MG63 (cell line): ENCODE measurements at regions not wholly inside any gene's neighbourhood (a gene's known extent, or its start where the extent isn't known, plus 50 kb on each side); places are given as distances from the start of the nearest gene placed in this dataset.

Source experiments
- DNase-seq: peaks from one replicate; pipeline ENCODE4 v3.0.0-alpha.2; 2020
- H3K27me3 ChIP-seq: fragments of 250-450 bp; sonication (Bioruptor Pico); 2 replicates; pipeline ENCODE4 v1.5.1; 2020; ENCODE audit warnings: mild to moderate bottlenecking, moderate library complexity
- H3K36me3 ChIP-seq: fragments of 250-450 bp; sonication (Bioruptor Pico); 2 replicates; pipeline ENCODE4 v1.5.1; 2020; ENCODE audit warnings: mild to moderate bottlenecking, moderate library complexity
- H3K4me3 ChIP-seq: fragments of 250-450 bp; sonication (Bioruptor Pico); 2 replicates; pipeline ENCODE4 v1.5.1; 2020; ENCODE audit warnings: mild to moderate bottlenecking, moderate library complexity
- H3K9me3 ChIP-seq: fragments of 250-450 bp; sonication (Bioruptor Pico); 2 replicates; pipeline ENCODE4 v1.5.1; 2020; ENCODE audit warnings: mild to moderate bottlenecking, moderate library complexity

DNA sequence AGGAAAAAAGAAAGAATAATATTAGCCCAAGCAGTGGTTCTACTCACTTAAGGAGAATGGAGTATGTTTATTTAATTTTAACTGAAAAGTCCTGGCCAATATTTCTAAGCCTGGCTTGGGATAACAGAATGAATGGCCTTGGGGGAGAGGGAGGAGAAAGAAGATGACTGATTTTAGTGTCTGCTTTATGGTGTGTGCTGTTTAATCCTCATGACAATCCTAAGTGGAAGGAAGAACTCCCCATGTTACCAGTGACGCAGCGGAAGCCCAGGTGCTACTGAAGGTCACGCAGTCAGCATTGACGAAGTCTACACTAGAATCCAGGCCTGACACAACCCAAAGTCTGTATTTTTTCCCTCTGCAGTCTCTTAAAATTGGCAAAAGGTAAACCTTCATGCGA, 50.5 kb downstream of the PALM2AKAP2 start:
- H3K4me3 ChIP-seq: no peak overlapping the region
- H3K9me3 ChIP-seq: no peaks in the 10 kb centered on the region
- no peak for DNase-seq
- no peaks in the 10 kb centered on the region for H3K27me3 ChIP-seq
- no peaks in the 10 kb centered on the region for H3K36me3 ChIP-seq

DNA sequence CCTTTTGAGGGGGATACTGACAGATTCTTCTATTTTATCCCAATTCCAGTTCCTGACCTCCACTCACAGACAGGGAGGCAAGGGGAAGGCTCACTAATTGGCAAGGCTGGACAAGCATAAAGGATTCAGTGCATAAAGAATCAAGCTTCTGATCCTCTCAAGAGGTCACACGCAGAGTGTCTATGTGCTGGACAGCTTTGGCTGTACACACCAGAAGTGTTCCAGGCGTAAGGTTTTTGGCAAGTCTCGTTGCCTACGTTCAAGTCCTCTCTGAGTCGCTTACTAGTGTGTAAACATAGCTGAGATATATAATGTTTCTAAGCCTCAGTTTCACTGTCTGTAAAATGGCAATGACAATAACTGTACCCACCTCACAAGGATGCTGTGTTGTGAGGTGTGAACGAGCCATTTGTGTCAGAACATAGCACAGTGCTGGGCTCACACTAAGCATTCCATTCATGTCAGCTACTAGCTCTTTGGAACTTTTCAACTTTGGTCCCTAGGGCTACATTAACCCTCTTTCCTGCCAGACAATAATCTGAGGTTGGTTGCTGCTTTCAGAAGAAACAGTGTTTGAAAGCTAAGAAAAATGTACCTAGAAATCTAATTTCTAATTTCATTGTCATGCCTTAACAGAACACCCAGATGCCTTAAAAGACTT, 52.1 kb downstream of the PALM2AKAP2 start:
- Histone ChIP-seq H3K4me3 (no peak overlapping the region), H3K27me3 (no peaks in the 10 kb centered on the region), H3K9me3 (no peaks in the 10 kb centered on the region), H3K36me3 (no peaks in the 10 kb centered on the region)
- no peak for DNase-seq

DNA sequence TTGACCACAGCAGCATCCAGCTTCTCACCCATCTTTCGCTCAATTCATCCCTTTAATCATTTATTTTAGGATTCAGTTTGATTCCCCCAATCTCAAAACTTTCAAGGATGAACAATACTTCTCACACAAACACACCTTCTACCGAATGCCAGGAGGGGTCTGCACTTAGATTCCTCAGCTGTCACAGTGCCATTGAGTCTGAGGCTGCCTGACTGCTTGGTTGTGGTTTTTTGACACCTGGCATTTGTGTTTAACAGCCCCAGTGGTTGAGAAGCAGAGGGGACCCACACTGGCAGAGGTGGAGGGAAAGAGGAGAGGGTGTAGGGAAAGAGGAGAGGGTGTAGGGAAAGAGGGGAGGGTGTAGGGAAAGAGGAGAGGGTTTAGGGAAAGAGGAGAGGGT, 54.9 kb downstream of the PALM2AKAP2 start:
- no peaks in the 10 kb centered on the region for H3K36me3 ChIP-seq
- no peaks in the 10 kb centered on the region for H3K27me3 ChIP-seq
- no peaks in the 10 kb centered on the region for H3K9me3 ChIP-seq
- DNase-seq: no peak
- no peak overlapping the region for H3K4me3 ChIP-seq

DNA sequence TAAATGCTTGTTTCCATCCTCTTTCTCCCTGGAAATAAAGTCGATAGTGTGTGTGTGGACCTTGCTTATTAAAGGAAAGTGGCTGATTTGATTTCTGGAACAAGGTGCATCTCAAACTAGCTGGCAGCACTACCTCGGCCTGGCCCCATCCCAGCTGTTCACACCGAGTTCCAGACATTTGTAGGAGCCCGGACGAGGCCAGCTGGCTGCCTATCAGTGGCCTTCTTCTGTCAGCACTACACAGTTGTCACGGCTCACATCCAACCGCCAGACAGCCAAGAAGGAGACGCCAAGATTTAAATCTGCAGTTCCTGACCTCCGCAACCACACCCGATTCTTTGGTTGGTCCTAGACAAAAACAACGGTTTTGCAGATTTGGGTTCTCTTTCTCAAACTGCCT, 63.6 kb downstream of the PALM2AKAP2 start:
- DNase-seq: peak; percentile 9
- no peaks in the 10 kb centered on the region for H3K36me3 ChIP-seq
- H3K4me3 ChIP-seq: no peak overlapping the region
- no peaks in the 10 kb centered on the region for H3K9me3 ChIP-seq
- no peaks in the 10 kb centered on the region for H3K27me3 ChIP-seq

DNA sequence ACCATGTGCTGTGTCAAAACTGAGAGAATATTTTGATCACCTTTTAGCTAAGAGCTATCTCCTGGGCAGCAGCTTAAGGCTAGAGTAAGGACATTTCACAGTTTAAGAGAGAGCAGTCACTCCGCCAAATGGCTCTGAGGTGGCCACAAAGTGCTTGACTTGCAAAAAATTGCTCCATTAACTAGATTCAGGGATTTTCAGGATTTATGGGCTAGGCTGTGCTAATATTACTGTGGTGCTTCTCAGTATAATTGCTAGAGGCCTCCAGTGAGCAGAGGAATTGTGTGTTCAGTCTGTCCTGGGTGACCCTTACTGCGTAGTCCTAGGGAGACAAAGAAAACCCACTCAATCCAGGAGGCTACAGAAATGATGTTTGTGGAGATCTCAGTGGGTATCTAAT, 65.2 kb downstream of the PALM2AKAP2 start:
- H3K36me3 ChIP-seq: no peaks in the 10 kb centered on the region
- DNase-seq: no peak
- no peaks in the 10 kb centered on the region for H3K9me3 ChIP-seq
- no peaks in the 10 kb centered on the region for H3K27me3 ChIP-seq
- no peak overlapping the region for H3K4me3 ChIP-seq

DNA sequence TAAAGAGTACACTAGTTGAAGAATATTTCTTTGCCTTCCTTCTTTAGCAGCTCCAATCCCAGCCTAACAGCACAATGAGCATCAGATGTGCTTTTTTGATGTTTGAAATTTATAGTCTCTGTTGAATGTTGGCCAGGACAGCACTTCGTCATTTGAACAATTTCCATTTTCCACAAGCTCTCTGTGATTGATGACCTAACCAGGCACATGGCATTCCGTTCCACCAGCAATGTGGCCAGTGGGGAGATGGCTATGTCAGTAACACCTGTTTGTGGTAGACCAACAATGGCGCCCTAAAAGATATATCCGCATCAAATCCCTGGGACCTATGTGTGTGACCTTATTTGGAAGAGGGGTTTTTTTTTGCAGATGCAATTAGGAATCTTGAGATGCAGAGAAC, 66.8 kb downstream of the PALM2AKAP2 start:
- Histone ChIP-seq H3K4me3 (no peak overlapping the region), H3K36me3 (no peaks in the 10 kb centered on the region), H3K27me3 (no peaks in the 10 kb centered on the region), H3K9me3 (no peaks in the 10 kb centered on the region)
- no peak for DNase-seq

DNA sequence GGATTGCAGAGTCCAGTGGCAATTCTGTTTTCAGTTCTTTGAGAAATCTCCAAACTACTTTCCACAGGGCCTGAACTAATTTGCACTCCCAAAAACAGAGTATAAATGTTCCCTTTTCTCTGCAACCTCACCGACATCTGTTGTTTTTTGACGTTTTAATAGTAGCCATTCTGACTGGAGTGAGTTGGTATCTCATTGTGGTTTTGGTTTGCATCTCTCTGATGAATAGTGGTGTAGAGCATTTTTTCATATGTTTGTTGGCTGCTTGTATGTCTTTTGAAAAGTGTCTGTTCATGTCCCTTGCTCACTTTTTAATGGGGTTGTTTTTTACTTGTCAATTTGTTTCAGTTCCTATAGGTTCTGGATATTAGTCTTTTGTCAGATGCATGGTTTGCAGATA, 72.6 kb downstream of the PALM2AKAP2 start:
- DNase-seq: no peak
- Histone ChIP-seq H3K36me3 (no peaks in the 10 kb centered on the region), H3K4me3 (no peak overlapping the region), H3K9me3 (no peaks in the 10 kb centered on the region), H3K27me3 (peaks cover 3% of the 10 kb centered on the region)

DNA sequence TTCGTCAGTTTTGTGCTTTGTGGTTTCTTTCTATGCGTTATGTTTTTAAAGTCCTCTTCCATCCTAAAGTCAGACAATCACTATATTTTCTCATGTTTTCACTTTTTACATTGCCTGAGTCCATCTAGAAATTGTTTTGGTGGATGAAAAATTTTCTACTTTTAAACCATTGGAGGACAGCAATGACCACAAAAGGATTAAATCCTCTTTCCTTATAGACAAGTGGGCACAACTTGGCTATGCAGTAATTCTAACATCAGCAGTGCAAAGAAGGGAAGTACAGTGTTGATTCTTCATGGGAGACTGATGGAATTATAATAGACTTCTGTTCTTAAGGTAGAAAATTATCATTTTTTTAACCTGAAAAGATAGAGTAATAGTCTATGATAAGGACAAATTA, 75.5 kb downstream of the PALM2AKAP2 start:
- Histone ChIP-seq H3K4me3 (no peak overlapping the region), H3K36me3 (no peaks in the 10 kb centered on the region), H3K9me3 (no peaks in the 10 kb centered on the region), H3K27me3 (peaks cover 12% of the 10 kb centered on the region)
- no peak for DNase-seq

DNA sequence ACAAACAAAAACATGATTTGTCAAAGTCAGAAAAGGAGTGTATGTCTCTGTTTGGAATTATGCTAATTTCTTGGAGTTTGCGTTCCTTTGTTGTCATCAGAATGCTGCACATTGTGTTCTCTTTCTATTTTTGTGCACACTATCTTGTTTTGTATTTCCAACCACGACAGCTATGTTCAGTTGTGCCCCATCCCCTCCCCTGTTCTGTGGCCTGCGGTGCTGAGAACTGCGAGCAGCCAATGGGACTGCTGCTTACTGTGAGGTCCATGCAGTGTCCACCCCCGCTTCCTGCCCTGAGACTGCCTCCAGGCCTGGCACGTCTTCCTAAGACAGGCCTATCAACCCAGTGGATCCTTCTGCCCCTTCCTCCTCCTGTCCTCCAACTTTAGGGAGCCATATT, 76.8 kb downstream of the PALM2AKAP2 start:
- H3K27me3 ChIP-seq: peaks cover 13% of the 10 kb centered on the region
- H3K36me3 ChIP-seq: no peaks in the 10 kb centered on the region
- H3K9me3 ChIP-seq: no peaks in the 10 kb centered on the region
- H3K4me3 ChIP-seq: no peak overlapping the region
- DNase-seq: no peak

DNA sequence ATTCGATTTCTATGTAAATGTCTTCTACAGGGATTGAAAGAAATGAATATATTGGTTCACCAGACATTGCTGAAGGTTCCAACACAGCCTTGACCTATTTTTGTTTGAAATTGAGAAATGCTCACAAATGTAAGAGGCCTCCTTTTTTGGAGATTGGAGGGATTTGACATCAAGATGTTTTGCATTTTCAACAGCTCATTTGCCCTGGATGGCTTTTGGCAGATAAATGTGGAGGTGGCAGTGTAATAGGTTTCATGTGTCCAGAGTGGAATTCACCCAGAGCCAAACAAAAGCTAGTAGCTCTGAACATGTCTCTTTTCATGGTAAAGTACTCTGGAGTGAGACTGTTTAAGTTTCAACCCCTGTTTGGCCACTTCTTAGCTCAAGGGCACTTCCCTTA, 77.3 kb downstream of the PALM2AKAP2 start:
- no peak overlapping the region for H3K4me3 ChIP-seq
- DNase-seq: no peak
- H3K36me3 ChIP-seq: no peaks in the 10 kb centered on the region
- H3K27me3 ChIP-seq: peaks cover 13% of the 10 kb centered on the region
- no peaks in the 10 kb centered on the region for H3K9me3 ChIP-seq

DNA sequence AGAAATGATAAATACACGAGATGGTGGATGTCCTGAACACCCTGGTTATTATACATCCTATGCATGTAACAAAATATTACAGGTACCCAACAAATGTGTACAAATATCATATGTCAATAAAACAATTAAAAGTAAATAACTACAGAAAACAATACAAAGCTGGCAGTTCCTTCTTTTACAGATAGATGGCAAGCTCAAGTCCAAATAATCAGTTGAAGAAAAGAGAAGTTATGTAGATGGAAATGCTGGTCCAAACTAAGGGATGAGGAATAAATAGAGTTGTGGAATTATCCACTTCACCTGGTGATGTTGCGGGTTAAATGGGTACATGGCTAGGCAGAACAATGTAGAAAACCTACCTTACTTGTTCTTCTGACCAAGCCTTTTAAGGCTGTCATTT, 79.4 kb downstream of the PALM2AKAP2 start:
- Histone ChIP-seq H3K27me3 (peaks cover 9% of the 10 kb centered on the region; the same call in 1 of the 2 replicates), H3K4me3 (no peak overlapping the region)
- no peak for DNase-seq

DNA sequence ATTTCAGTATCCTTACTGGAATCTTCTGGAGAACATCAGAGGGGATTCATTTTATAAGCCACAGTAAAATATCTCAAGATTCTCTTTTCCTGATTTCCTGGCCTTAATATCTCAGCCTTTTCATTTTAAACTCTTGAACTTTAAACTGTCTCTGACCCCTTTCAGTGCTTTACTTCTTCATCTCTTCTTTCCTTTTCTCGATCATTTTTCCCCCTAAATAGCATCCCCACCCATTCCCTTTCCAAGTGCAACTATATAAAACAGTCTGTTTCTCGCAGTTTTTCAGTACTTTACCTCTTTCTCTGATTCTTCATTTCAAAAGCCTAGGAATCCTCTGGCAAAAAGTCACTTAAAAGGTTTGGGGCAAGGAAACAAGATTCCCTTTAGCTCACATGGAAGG, 80.5 kb downstream of the PALM2AKAP2 start:
- H3K4me3 ChIP-seq: no peak overlapping the region
- DNase-seq: no peak
- H3K36me3 ChIP-seq: no peaks in the 10 kb centered on the region
- no peaks in the 10 kb centered on the region for H3K9me3 ChIP-seq
- H3K27me3 ChIP-seq: peaks cover 9% of the 10 kb centered on the region; the same call in 1 of the 2 replicates

More for the DNA sequence above, 79.4 kb downstream of the PALM2AKAP2 start:
- no peaks in the 10 kb centered on the region for H3K9me3 ChIP-seq
- H3K36me3 ChIP-seq: no peaks in the 10 kb centered on the region

DNA sequence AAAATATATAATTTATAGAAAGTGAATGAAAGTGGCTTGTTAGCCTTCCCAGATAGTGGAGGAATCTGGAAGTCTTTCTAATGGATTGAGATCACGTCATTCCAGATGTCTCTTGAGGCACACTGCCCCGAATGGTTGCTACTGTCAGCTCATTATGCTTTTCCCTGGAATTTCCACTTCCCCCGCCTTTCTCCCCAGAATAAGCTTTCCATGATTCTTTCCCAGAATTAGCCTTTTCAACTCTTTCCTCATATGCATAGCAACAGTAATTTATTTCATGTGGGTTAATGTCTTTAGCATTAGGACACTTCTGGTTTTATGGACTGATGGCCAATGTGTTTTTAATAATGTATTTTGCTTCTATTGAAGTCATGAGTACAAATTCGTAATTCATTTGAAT, 81.5 kb downstream of the PALM2AKAP2 start:
- H3K27me3 ChIP-seq: peaks cover 9% of the 10 kb centered on the region; the same call in 1 of the 2 replicates
- no peak for DNase-seq
- H3K4me3 ChIP-seq: no peak overlapping the region

DNA sequence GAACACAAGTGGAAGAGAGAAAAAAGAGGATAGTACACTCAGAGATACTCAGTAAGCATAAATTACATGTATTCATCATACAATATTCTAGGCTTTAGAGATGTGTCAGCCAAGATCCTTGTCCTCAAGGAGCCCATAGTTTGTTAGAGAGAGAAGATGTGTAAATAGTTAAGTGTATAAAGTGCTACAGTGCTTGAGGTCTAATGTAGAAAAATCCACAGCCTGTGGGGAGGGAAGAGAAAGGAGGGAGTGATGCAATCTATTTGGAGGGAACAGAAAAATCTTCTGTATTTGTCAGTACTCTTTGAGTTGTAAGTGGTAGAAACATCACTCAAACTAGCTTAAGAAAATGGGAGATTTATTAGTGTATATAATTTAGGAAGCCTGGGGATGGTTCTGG, 81.9 kb downstream of the PALM2AKAP2 start:
- no peaks in the 10 kb centered on the region for H3K9me3 ChIP-seq
- no peak overlapping the region for H3K4me3 ChIP-seq
- no peak for DNase-seq
- H3K36me3 ChIP-seq: no peaks in the 10 kb centered on the region
- peaks cover 9% of the 10 kb centered on the region; the same call in 1 of the 2 replicates for H3K27me3 ChIP-seq

More for the DNA sequence above, 81.5 kb downstream of the PALM2AKAP2 start:
- Histone ChIP-seq H3K36me3 (no peaks in the 10 kb centered on the region), H3K9me3 (no peaks in the 10 kb centered on the region)

DNA sequence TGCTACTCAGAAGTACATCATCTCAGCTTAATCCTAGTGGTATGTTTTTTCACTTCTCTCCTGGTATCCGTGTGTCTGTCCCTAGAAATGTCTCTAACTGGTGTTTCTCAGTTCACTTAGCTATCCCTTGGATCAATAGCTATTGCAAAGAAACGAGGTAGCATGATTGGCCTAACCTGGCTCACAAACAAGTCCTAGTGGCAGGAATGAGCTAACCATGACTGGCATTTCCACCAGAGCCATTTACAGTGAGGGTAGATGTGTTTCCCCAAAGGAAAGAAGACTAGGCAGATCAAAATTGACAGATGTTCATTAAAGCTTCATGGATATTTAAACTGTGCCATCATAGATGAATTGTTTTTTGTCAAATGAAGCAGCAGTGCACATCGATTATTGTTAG, 82.5 kb downstream of the PALM2AKAP2 start:
- DNase-seq: no peak
- no peaks in the 10 kb centered on the region for H3K9me3 ChIP-seq
- H3K36me3 ChIP-seq: no peaks in the 10 kb centered on the region
- H3K27me3 ChIP-seq: peaks cover 9% of the 10 kb centered on the region; the same call in 1 of the 2 replicates
- H3K4me3 ChIP-seq: no peak overlapping the region

DNA sequence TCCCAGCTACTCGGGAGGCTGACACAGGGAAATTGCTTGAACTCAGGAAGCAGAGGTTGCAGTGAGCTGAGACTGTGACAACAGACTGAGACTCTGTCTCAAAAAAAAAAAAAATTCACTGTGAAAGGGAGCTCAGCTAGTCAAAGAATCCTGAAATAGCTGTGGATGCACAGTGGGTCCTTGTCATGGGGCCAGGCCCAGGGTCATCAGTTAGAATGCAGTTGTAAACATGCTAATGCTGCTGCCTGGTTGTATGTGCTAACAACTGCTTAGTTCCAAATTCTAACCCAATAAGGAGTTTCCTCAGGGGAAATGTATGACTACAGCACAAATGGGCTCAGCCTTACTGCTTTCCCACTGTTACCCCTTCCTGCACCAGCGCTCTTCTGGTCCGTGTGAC, 84.0 kb downstream of the PALM2AKAP2 start:
- no peaks in the 10 kb centered on the region for H3K36me3 ChIP-seq
- DNase-seq: no peak
- no peaks in the 10 kb centered on the region for H3K9me3 ChIP-seq

DNA sequence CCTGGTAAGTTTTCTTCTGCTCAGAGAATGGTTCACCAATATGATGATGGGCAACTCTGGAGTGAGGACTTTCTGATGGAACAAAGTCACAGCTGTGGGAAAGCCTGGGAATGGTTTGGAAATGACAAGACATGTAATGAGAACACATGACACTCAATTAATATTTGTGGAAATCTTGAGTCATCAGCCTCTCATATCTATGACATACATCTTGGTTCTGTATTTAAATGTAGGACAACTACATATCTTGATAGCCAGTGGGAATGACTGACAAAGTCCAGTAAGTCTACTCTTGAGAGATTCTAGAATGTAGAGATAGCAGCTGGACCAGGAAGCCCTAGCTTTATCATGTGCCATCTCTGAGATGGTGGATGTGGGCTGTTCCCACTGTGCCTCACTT, 85.5 kb downstream of the PALM2AKAP2 start:
- no peaks in the 10 kb centered on the region for H3K36me3 ChIP-seq
- H3K4me3 ChIP-seq: no peak overlapping the region
- H3K27me3 ChIP-seq: peaks cover 5% of the 10 kb centered on the region; the same call in 1 of the 2 replicates
- no peaks in the 10 kb centered on the region for H3K9me3 ChIP-seq
- no peak for DNase-seq

More for the DNA sequence above, 84.0 kb downstream of the PALM2AKAP2 start:
- no peak overlapping the region for H3K4me3 ChIP-seq
- peaks cover 13% of the 10 kb centered on the region; the same call in 1 of the 2 replicates for H3K27me3 ChIP-seq

DNA sequence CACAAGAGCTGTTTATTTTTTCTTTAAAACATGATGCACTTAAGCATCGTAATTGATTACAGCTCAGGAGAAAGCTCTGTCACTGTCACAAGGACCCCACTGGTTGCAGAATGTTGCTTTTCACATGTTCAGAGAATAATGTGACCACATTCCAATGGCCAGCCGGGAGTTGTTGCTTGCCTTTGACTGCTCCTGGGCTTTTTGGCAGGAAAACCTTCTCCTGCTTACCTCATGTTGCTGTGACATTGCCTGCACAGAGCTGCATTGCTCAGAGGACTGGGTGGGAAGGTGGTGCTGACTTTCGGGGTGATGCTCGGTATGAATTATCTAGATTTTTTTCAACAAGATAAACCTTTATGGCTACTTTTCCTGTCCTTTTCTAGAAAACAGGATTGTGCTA, 88.2 kb downstream of the PALM2AKAP2 start:
- DNase-seq: no peak
- Histone ChIP-seq H3K4me3 (no peak overlapping the region), H3K27me3 (peaks cover 4% of the 10 kb centered on the region; the same call in 1 of the 2 replicates), H3K9me3 (no peaks in the 10 kb centered on the region), H3K36me3 (no peaks in the 10 kb centered on the region)
